ENCODE measurements at regions not wholly inside any gene's neighbourhood (a gene's known extent, or its start where the extent isn't known, plus 50 kb on each side); places are given as distances from the start of the nearest gene placed in this dataset.

- DNase-seq (ENCODE audit: insufficient read length, low spot score) (no peak), FAIRE-seq (no peak)
- TF ChIP-seq POLR2AphosphoS5 (IDR thresholded peaks at IDR 0.05; ENCODE audit: low read depth, low read length): no peak
- TF ChIP-seq POLR2A (IDR thresholded peaks at IDR 0.05; ENCODE audit: low read depth, low read length): no peak
Measured at GRCh38 chr5:57817924-57818323, 335.3 kb upstream of the ACTBL2 start.

GRCh38 chr5:57817001-57817453 is 334.4 kb upstream of the ACTBL2 start:
- DNase-seq (ENCODE audit: insufficient read length, low spot score) (no peak), FAIRE-seq (no peak)
- no peak for TF ChIP-seq TAF1 (IDR thresholded peaks at IDR 0.05; ENCODE audit: low read depth, low read length)
- TF ChIP-seq POLR2AphosphoS5 (IDR thresholded peaks at IDR 0.05; ENCODE audit: low read depth, low read length): no peak
- TF ChIP-seq SPI1 (IDR thresholded peaks at IDR 0.05; ENCODE audit: low read depth, low read length): no peak
- TF ChIP-seq POU2F2 (IDR thresholded peaks at IDR 0.05; ENCODE audit: low read depth, low read length): no peak
- TF ChIP-seq PAX5 (IDR thresholded peaks at IDR 0.05; ENCODE audit: insufficient read depth, low read length, severe bottlenecking): no peak
- TF ChIP-seq POLR2A (IDR thresholded peaks at IDR 0.05; ENCODE audit: low read depth, low read length): no peak

- FAIRE-seq (no peak), DNase-seq (ENCODE audit: insufficient read length, low spot score) (no peak)
- TF ChIP-seq POLR2AphosphoS5 (IDR thresholded peaks at IDR 0.05; ENCODE audit: low read depth, low read length) (no peak), TAF1 (IDR thresholded peaks at IDR 0.05; ENCODE audit: low read depth, low read length) (no peak), SPI1 (IDR thresholded peaks at IDR 0.05; ENCODE audit: low read depth, low read length) (no peak), POU2F2 (IDR thresholded peaks at IDR 0.05; ENCODE audit: low read depth, low read length) (no peak), POLR2A (IDR thresholded peaks at IDR 0.05; ENCODE audit: low read depth, low read length) (no peak), PAX5 (IDR thresholded peaks at IDR 0.05; ENCODE audit: insufficient read depth, low read length, severe bottlenecking) (no peak)
Measured at GRCh38 chr5:57816108-57816507, 333.5 kb upstream of the ACTBL2 start.

- TF ChIP-seq POU2F2 (IDR thresholded peaks at IDR 0.05; ENCODE audit: low read depth, low read length): no peak
- no peak for TF ChIP-seq TAF1 (IDR thresholded peaks at IDR 0.05; ENCODE audit: low read depth, low read length)
- TF ChIP-seq POLR2A (IDR thresholded peaks at IDR 0.05; ENCODE audit: low read depth, low read length): no peak
- TF ChIP-seq PAX5 (IDR thresholded peaks at IDR 0.05; ENCODE audit: insufficient read depth, low read length, severe bottlenecking): no peak
- no peak for TF ChIP-seq POLR2AphosphoS5 (IDR thresholded peaks at IDR 0.05; ENCODE audit: low read depth, low read length)
- no peak for TF ChIP-seq SPI1 (IDR thresholded peaks at IDR 0.05; ENCODE audit: low read depth, low read length)
- no peak for FAIRE-seq
- no peak for DNase-seq (ENCODE audit: insufficient read length, low spot score)
Measured at GRCh38 chr5:57805732-57806131, 323.1 kb upstream of the ACTBL2 start.

GRCh38 chr5:57805170-57805569 is 322.6 kb upstream of the ACTBL2 start:
- FAIRE-seq (no peak), DNase-seq (ENCODE audit: insufficient read length, low spot score) (no peak)
- TF ChIP-seq TAF1 (IDR thresholded peaks at IDR 0.05; ENCODE audit: low read depth, low read length): no peak
- TF ChIP-seq PAX5 (IDR thresholded peaks at IDR 0.05; ENCODE audit: insufficient read depth, low read length, severe bottlenecking): no peak
- TF ChIP-seq POU2F2 (IDR thresholded peaks at IDR 0.05; ENCODE audit: low read depth, low read length): no peak
- TF ChIP-seq POLR2AphosphoS5 (IDR thresholded peaks at IDR 0.05; ENCODE audit: low read depth, low read length): no peak
- no peak for TF ChIP-seq SPI1 (IDR thresholded peaks at IDR 0.05; ENCODE audit: low read depth, low read length)
- no peak for TF ChIP-seq POLR2A (IDR thresholded peaks at IDR 0.05; ENCODE audit: low read depth, low read length)

- FAIRE-seq (no peak), DNase-seq (ENCODE audit: insufficient read length, low spot score) (no peak)
- TF ChIP-seq POU2F2 (IDR thresholded peaks at IDR 0.05; ENCODE audit: low read depth, low read length): no peak
- no peak for TF ChIP-seq SPI1 (IDR thresholded peaks at IDR 0.05; ENCODE audit: low read depth, low read length)
- no peak for TF ChIP-seq POLR2AphosphoS5 (IDR thresholded peaks at IDR 0.05; ENCODE audit: low read depth, low read length)
- TF ChIP-seq TAF1 (IDR thresholded peaks at IDR 0.05; ENCODE audit: low read depth, low read length): no peak
- TF ChIP-seq POLR2A (IDR thresholded peaks at IDR 0.05; ENCODE audit: low read depth, low read length): no peak
- no peak for TF ChIP-seq PAX5 (IDR thresholded peaks at IDR 0.05; ENCODE audit: insufficient read depth, low read length, severe bottlenecking)
Measured at GRCh38 chr5:57804505-57804904, 321.9 kb upstream of the ACTBL2 start.

GRCh38 chr5:57804007-57804444 is 321.4 kb upstream of the ACTBL2 start:
- FAIRE-seq (no peak), DNase-seq (ENCODE audit: insufficient read length, low spot score) (no peak)

GRCh38 chr5:57802131-57802530 is 319.5 kb upstream of the ACTBL2 start:
- no peak for DNase-seq (ENCODE audit: insufficient read length, low spot score)
- FAIRE-seq: no peak
- TF ChIP-seq TAF1 (IDR thresholded peaks at IDR 0.05; ENCODE audit: low read depth, low read length): no peak
- no peak for TF ChIP-seq SPI1 (IDR thresholded peaks at IDR 0.05; ENCODE audit: low read depth, low read length)
- TF ChIP-seq PAX5 (IDR thresholded peaks at IDR 0.05; ENCODE audit: insufficient read depth, low read length, severe bottlenecking): no peak
- TF ChIP-seq POLR2A (IDR thresholded peaks at IDR 0.05; ENCODE audit: low read depth, low read length): no peak
- no peak for TF ChIP-seq POU2F2 (IDR thresholded peaks at IDR 0.05; ENCODE audit: low read depth, low read length)
- TF ChIP-seq POLR2AphosphoS5 (IDR thresholded peaks at IDR 0.05; ENCODE audit: low read depth, low read length): no peak

More at GRCh38 chr5:57804007-57804444, 321.4 kb upstream of the ACTBL2 start:
- TF ChIP-seq SPI1 (IDR thresholded peaks at IDR 0.05; ENCODE audit: low read depth, low read length) (no peak), POU2F2 (IDR thresholded peaks at IDR 0.05; ENCODE audit: low read depth, low read length) (no peak), POLR2A (IDR thresholded peaks at IDR 0.05; ENCODE audit: low read depth, low read length) (no peak), PAX5 (IDR thresholded peaks at IDR 0.05; ENCODE audit: insufficient read depth, low read length, severe bottlenecking) (no peak), TAF1 (IDR thresholded peaks at IDR 0.05; ENCODE audit: low read depth, low read length) (no peak), POLR2AphosphoS5 (IDR thresholded peaks at IDR 0.05; ENCODE audit: low read depth, low read length) (no peak)

- no peak for DNase-seq (ENCODE audit: insufficient read length, low spot score)
- no peak for FAIRE-seq
- TF ChIP-seq SPI1 (IDR thresholded peaks at IDR 0.05; ENCODE audit: low read depth, low read length): no peak
- no peak for TF ChIP-seq TAF1 (IDR thresholded peaks at IDR 0.05; ENCODE audit: low read depth, low read length)
- no peak for TF ChIP-seq POLR2A (IDR thresholded peaks at IDR 0.05; ENCODE audit: low read depth, low read length)
- TF ChIP-seq PAX5 (IDR thresholded peaks at IDR 0.05; ENCODE audit: insufficient read depth, low read length, severe bottlenecking): no peak
- no peak for TF ChIP-seq POLR2AphosphoS5 (IDR thresholded peaks at IDR 0.05; ENCODE audit: low read depth, low read length)
- TF ChIP-seq POU2F2 (IDR thresholded peaks at IDR 0.05; ENCODE audit: low read depth, low read length): no peak
Measured at GRCh38 chr5:57795203-57795602, 312.6 kb upstream of the ACTBL2 start.

- no peak for TF ChIP-seq TAF1 (IDR thresholded peaks at IDR 0.05; ENCODE audit: low read depth, low read length)
- TF ChIP-seq POU2F2 (IDR thresholded peaks at IDR 0.05; ENCODE audit: low read depth, low read length): no peak
- TF ChIP-seq PAX5 (IDR thresholded peaks at IDR 0.05; ENCODE audit: insufficient read depth, low read length, severe bottlenecking): no peak
- no peak for TF ChIP-seq SPI1 (IDR thresholded peaks at IDR 0.05; ENCODE audit: low read depth, low read length)
- TF ChIP-seq POLR2A (IDR thresholded peaks at IDR 0.05; ENCODE audit: low read depth, low read length): no peak
- no peak for TF ChIP-seq POLR2AphosphoS5 (IDR thresholded peaks at IDR 0.05; ENCODE audit: low read depth, low read length)
- FAIRE-seq (no peak), DNase-seq (ENCODE audit: insufficient read length, low spot score) (no peak)
Measured at GRCh38 chr5:57791875-57792274, 309.3 kb upstream of the ACTBL2 start.
